Neural cell (in vitro differentiated cells): ENCODE measurements at regions not wholly inside any gene's neighbourhood (a gene's known extent, or its start where the extent isn't known, plus 50 kb on each side); places are given as distances from the start of the nearest gene placed in this dataset.

Experiments
- H2AFZ ChIP-seq: fragments of 200-600, 300-800 bp; sonication (generic), shearing (Covaris generic); 2 replicates; pipeline ENCODE4 v1.6.0; 2014; ENCODE audit warnings: low read depth, mild to moderate bottlenecking, antibody characterized with exemption, low read length, moderate library complexity
- H3F3A ChIP-seq: fragments of 200-600 bp; shearing (Covaris generic); 2 replicates; pipeline ENCODE4 v1.6.1; 2016; ENCODE audit warnings: mild to moderate bottlenecking, moderate library complexity, mixed read lengths, antibody characterized with exemption, low read length; ENCODE audit not compliant: insufficient read depth, poor library complexity, severe bottlenecking
- H3K27ac ChIP-seq: fragments of 200-600, 300-800 bp; sonication (generic), shearing (Covaris generic); 2 replicates; pipeline ENCODE4 v1.5.1; 2014; ENCODE audit warnings: mild to moderate bottlenecking, low read length, moderate library complexity
- H3K27me3 ChIP-seq: fragments of 300-800, 200-600 bp; sonication (generic), shearing (Covaris generic); 2 replicates; pipeline ENCODE4 v1.6.0; 2014; ENCODE audit warnings: mild to moderate bottlenecking, low read depth, low read length, moderate library complexity; ENCODE audit not compliant: insufficient read depth
- H3K36me3 ChIP-seq: fragments of 300-800, 200-600 bp; sonication (generic), shearing (Covaris generic); 2 replicates; pipeline ENCODE4 v1.5.1; 2014; ENCODE audit warnings: mild to moderate bottlenecking, antibody characterized with exemption, low read length, moderate library complexity; ENCODE audit not compliant: insufficient read depth
- H3K4me2 ChIP-seq: fragments of 300-800, 200-600 bp; sonication (generic), shearing (Covaris generic); 2 replicates; pipeline ENCODE4 v1.6.0; 2014; ENCODE audit warnings: mild to moderate bottlenecking, low read length
- H3K4me3 ChIP-seq: fragments of 300-800, 200-600 bp; sonication (generic), shearing (Covaris generic); 2 replicates; pipeline ENCODE4 v1.5.1; 2014; ENCODE audit warnings: mild to moderate bottlenecking, low read length, moderate library complexity
- H3K79me2 ChIP-seq: fragments of 200-600 bp; shearing (Covaris generic); replicated peaks from 2 replicates; pipeline ENCODE4 v1.6.0; 2014; ENCODE audit warnings: mild to moderate bottlenecking, low read length, moderate library complexity; ENCODE audit not compliant: insufficient read depth
- H3K9ac ChIP-seq: fragments of 300-800, 200-600 bp; sonication (generic), shearing (Covaris generic); 2 replicates; pipeline ENCODE4 v1.6.1; 2016; ENCODE audit warnings: mild to moderate bottlenecking, low read length, mixed read lengths
- H3K9me2 ChIP-seq: fragments of 200-600 bp; shearing (Covaris generic); 2 replicates; pipeline ENCODE4 v1.6.1; 2016; ENCODE audit warnings: mild to moderate bottlenecking, low read length, mixed read lengths; ENCODE audit not compliant: insufficient read depth
- H3K9me3 ChIP-seq: fragments of 200-600, 300-800 bp; sonication (generic), shearing (Covaris generic); 2 replicates; pipeline ENCODE4 v1.6.1; 2016; ENCODE audit warnings: mild to moderate bottlenecking, mixed run types, low read length, moderate library complexity, mixed read lengths
- H4K20me1 ChIP-seq: fragments of 200-600 bp; shearing (Covaris generic); 2 replicates; pipeline ENCODE4 v1.6.1; 2016; ENCODE audit warnings: mild to moderate bottlenecking, mixed run types; ENCODE audit not compliant: insufficient read depth
- CTCF ChIP-seq: fragments of 450-650 bp; IDR thresholded peaks from 2 replicates; pipeline ENCODE4 v1.5.1; 2014; ENCODE audit warnings: antibody characterized with exemption, mild to moderate bottlenecking, moderate library complexity; ENCODE audit not compliant: poor library complexity, severe bottlenecking
- EP300 ChIP-seq: fragments of 450-650 bp; conservative IDR thresholded peaks from 2 replicates; pipeline ENCODE4 v1.6.1; 2014; ENCODE audit warnings: antibody characterized with exemption, mild to moderate bottlenecking, moderate library complexity; ENCODE audit not compliant: poor library complexity, severe bottlenecking
- EZH2 ChIP-seq: fragments of 200-600, 300-800 bp; shearing (Covaris generic), sonication (generic); IDR thresholded peaks from 2 replicates; pipeline ENCODE4 v1.6.1; 2014; ENCODE audit warnings: antibody characterized with exemption, low read length, borderline replicate concordance, mild to moderate bottlenecking; ENCODE audit not compliant: insufficient read depth, poor library complexity, severe bottlenecking
- MXI1 ChIP-seq: fragments of 450-650 bp; conservative IDR thresholded peaks from 2 replicates; pipeline ENCODE4 v1.6.1; 2014; ENCODE audit warnings: antibody characterized with exemption, mild to moderate bottlenecking; ENCODE audit not compliant: poor library complexity, severe bottlenecking
- POLR2AphosphoS5 ChIP-seq: IDR thresholded peaks from 2 replicates; pipeline ENCODE4 v1.6.1; 2012
- RAD21 ChIP-seq: fragments of 450-650 bp; conservative IDR thresholded peaks from 2 replicates; pipeline ENCODE4 v1.6.1; 2014; ENCODE audit warnings: antibody characterized with exemption, mild to moderate bottlenecking, moderate library complexity
- REST ChIP-seq: IDR thresholded peaks from 2 replicates; pipeline ENCODE4 v1.6.1; 2012; ENCODE audit warnings: borderline replicate concordance
- SMC3 ChIP-seq: fragments of 450-650 bp; conservative IDR thresholded peaks from 2 replicates; pipeline ENCODE4 v1.6.1; 2014; ENCODE audit warnings: antibody characterized with exemption, mild to moderate bottlenecking, moderate library complexity; ENCODE audit not compliant: poor library complexity
- TAF1 ChIP-seq: IDR thresholded peaks from 2 replicates; pipeline ENCODE4 v1.6.1; 2012; ENCODE audit warnings: low read depth

DNA sequence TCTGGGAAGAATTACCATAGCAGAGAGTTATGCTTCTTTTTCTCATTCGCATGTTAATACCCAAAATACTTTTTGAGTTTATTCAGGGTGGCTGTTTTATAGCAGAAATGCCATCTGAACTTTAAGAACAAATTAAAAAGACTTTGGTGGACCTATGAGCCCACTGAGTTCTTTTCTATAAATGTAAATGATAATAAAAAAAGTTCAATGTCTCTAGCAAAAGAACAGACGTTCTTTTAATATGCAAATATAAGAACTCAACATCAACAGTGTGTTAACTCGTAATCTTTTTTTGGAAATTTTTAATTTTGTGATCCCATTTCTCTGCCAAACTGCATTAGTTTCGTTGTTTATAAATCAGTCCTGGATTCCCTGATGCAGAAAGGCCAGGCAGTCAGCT lies 1283.0 kb upstream of the NUDT12 start:
- no peak overlapping the region for H2AFZ ChIP-seq
- no peak overlapping the region for H3K4me2 ChIP-seq
- H3K79me2 ChIP-seq: no peaks in the 10 kb centered on the region
- no peak overlapping the region for H3K9ac ChIP-seq
- no peaks in the 10 kb centered on the region for H4K20me1 ChIP-seq
- TF ChIP-seq MXI1 (no peak), REST (no peak), RAD21 (no peak), EP300 (no peak), EZH2 (no peak), TAF1 (no peak), SMC3 (no peak), CTCF (no peak), POLR2AphosphoS5 (no peak)
- H3K27me3 ChIP-seq: no peaks in the 10 kb centered on the region
- H3K9me3 ChIP-seq: no peaks in the 10 kb centered on the region
- H3K9me2 ChIP-seq: no peaks in the 10 kb centered on the region
- H3K36me3 ChIP-seq: no peaks in the 10 kb centered on the region
- H3F3A ChIP-seq: no peaks in the 10 kb centered on the region
- no peak overlapping the region for H3K4me3 ChIP-seq
- H3K27ac ChIP-seq: no peak overlapping the region

DNA sequence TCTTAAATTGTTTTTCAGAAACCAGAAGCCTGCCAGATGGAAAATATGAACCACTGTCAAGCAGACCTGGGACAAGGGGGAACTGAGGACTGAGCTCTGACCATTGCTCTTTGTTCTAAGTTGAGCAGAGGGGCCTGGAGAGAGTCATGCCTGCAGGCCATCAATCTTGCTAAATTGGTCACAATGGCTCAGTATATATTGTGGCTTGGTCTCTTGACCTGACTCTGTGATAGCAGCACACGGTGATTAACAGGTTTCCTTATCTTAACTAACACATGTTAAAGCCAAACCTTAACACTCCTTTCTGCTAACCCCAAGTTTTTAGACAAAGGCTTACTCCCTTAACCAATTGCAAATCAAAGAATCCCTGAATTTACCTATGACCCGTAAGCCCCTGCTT lies 1281.2 kb upstream of the NUDT12 start:
- Histone ChIP-seq H3K9me2 (no peaks in the 10 kb centered on the region), H3K4me3 (no peak overlapping the region), H3K79me2 (no peaks in the 10 kb centered on the region), H3F3A (no peaks in the 10 kb centered on the region), H3K4me2 (no peak overlapping the region), H3K27me3 (no peaks in the 10 kb centered on the region), H3K9me3 (no peaks in the 10 kb centered on the region), H3K9ac (no peak overlapping the region), H4K20me1 (no peaks in the 10 kb centered on the region), H2AFZ (no peak overlapping the region), H3K36me3 (no peaks in the 10 kb centered on the region), H3K27ac (no peak overlapping the region)
- no peak for TF ChIP-seq REST
- TF ChIP-seq EZH2: no peak
- TF ChIP-seq TAF1: no peak
- no peak for TF ChIP-seq MXI1
- TF ChIP-seq POLR2AphosphoS5: no peak
- no peak for TF ChIP-seq CTCF
- no peak for TF ChIP-seq SMC3
- no peak for TF ChIP-seq EP300
- no peak for TF ChIP-seq RAD21
